GM13977 (cell line): ENCODE measurements at regions not wholly inside any gene's neighbourhood (a gene's known extent, or its start where the extent isn't known, plus 50 kb on each side); places are given as distances from the start of the nearest gene placed in this dataset.
"Not testable (repeated sequence)": the region's sequence is repeated elsewhere in the genome, so short reads cannot be mapped to it uniquely, and the experiment has no call there.

Experiments
- DNase-seq: peaks from one replicate; pipeline ENCODE4 v3.0.0; 2012; ENCODE audit warnings: low spot score
- CTCF ChIP-seq: IDR thresholded peaks from 2 replicates; pipeline ENCODE4 v1.5.1; 2012; ENCODE audit warnings: mild to moderate bottlenecking, control low read depth; ENCODE audit not compliant: insufficient read depth; ENCODE audit errors: extremely low read depth, missing control alignments
- in situ Hi-C: fragments of 300-500 bp; cut with MboI; formaldehyde crosslinking; loops from one replicate; pipeline ENCODE4 v1.12.0; 2022; ENCODE audit warnings: low sequenced_read_pairs, low pct_unique_long_range_greater_than_20kb, mixed read lengths, inconsistent platforms; ENCODE audit not compliant: unreplicated experiment

DNA sequence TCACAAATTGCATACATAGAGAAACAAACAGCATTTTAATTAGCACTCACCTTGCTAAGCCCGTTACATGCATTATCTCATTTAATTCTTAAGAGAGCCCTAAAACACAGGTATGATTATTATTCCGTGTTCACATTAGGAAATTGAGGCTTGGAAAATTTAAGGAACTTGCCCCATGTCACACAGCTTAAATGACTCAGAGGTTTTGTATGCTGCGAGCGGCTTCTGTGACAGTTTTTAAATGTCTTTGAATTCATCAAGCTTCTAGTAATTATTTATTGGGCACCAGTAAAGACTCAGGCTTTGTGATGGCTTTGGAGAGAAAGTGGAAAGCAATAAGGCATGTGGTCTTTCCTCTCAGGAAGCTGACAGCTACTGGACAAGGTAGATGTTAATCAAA lies 166.7 kb upstream of the THBS1 start:
- TF ChIP-seq CTCF, result no peak
- in situ Hi-C loops, result no loop called here
- no peak for DNase-seq

GRCh38 chr15:39415634-39416033 lies 165.2 kb upstream of the THBS1 start:
- in situ Hi-C loops, result no loop called here
- TF ChIP-seq CTCF, result no peak
- no peak for DNase-seq

- DNase-seq, result no peak
- no peak for TF ChIP-seq CTCF
- in situ Hi-C loops, result no loop called here
Measured at GRCh38 chr15:39416258-39416657, 164.6 kb upstream of the THBS1 start.

GRCh38 chr15:39417366-39418134 lies 163.3 kb upstream of the THBS1 start:
- TF ChIP-seq CTCF, result no peak
- no peak for DNase-seq
- in situ Hi-C loops, result no loop called here

- no peak for TF ChIP-seq CTCF
- no peak for DNase-seq
- in situ Hi-C loops, result no loop called here
Measured at GRCh38 chr15:39419651-39420050, 161.2 kb upstream of the THBS1 start.

DNA sequence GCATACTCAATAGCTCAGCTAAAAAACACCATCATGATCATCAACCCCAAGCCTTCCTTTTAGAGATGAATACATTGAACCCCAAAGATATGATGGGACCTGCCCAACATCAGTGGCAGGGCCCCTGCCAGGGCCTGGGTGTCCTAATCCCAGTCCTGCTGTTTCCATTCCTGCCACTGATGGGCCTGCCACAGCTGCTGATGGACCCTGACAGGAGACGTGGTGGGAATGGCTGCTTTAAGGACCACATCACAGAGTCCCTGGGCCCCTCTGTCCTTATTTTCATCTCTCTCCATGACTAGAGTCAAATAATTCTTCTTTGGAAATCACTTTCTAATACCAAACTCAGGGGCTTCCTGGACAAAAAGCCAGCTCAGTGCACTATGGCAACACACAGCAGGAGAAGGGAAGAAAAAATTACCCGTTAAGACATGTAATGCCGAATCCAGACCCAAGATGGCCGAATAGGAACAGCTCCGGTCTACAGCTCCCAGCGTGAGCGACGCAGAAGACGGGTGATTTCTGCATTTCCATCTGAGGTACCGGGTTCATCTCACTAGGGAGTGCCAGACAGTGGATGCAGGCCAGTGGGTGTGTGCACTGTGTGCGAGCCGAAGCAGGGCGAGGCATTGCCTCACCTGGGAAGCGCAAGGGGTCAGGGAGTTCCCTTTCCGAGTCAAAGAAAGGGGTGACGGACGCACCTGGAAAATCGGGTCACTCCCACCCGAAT lies 160.6 kb upstream of the THBS1 start:
- DNase-seq, in situ Hi-C loops: not testable (repeated sequence)

GRCh38 chr15:39420853-39421192 lies 160.1 kb upstream of the THBS1 start:
- DNase-seq, in situ Hi-C loops: not testable (repeated sequence)
